Neuronal stem cell (in vitro differentiated cells): ENCODE measurements at regions not wholly inside any gene's neighbourhood (a gene's known extent, or its start where the extent isn't known, plus 50 kb on each side); places are given as distances from the start of the nearest gene placed in this dataset.
"Not testable (repeated sequence)": the region's sequence is repeated elsewhere in the genome, so short reads cannot be mapped to it uniquely, and the experiment has no call there.

Experiments
- DNase-seq: peaks from one replicate; pipeline ENCODE4 v3.0.0-alpha.2; 2013; ENCODE audit warnings: low spot score
- H2AFZ ChIP-seq: one replicate; pipeline ENCODE4 v1.6.1; 2013; ENCODE audit warnings: mild to moderate bottlenecking, low read length, inconsistent platforms
- H2AK5ac ChIP-seq: 2 replicates; pipeline ENCODE4 v1.6.1; 2013; ENCODE audit warnings: low read depth, mild to moderate bottlenecking, inconsistent platforms, low read length, moderate library complexity, mixed read lengths
- H2BK120ac ChIP-seq: 2 replicates; pipeline ENCODE4 v1.6.1; 2013; ENCODE audit warnings: low read depth, mild to moderate bottlenecking, inconsistent platforms, low read length, moderate library complexity, mixed read lengths
- H2BK12ac ChIP-seq: one replicate; pipeline ENCODE4 v1.6.1; 2013; ENCODE audit warnings: low read length, inconsistent platforms
- H2BK15ac ChIP-seq: 2 replicates; pipeline ENCODE4 v1.6.1; 2013; ENCODE audit warnings: mild to moderate bottlenecking, low read length, inconsistent platforms, mixed read lengths
- H2BK5ac ChIP-seq: one replicate; pipeline ENCODE4 v1.6.1; 2013; ENCODE audit warnings: inconsistent platforms, mild to moderate bottlenecking, low read length, moderate library complexity
- H3K14ac ChIP-seq: one replicate; pipeline ENCODE4 v1.6.1; 2013; ENCODE audit warnings: low read length, inconsistent platforms
- H3K18ac ChIP-seq: 2 replicates; pipeline ENCODE4 v1.6.1; 2013; ENCODE audit warnings: low read length, inconsistent platforms
- H3K23ac ChIP-seq: 2 replicates; pipeline ENCODE4 v1.6.1; 2013; ENCODE audit warnings: low read depth, mild to moderate bottlenecking, mixed read lengths, low read length, inconsistent platforms; ENCODE audit not compliant: poor library complexity
- H3K27ac ChIP-seq: replicated peaks from 3 replicates; pipeline ENCODE4 v1.5.1; 2013; ENCODE audit warnings: low read length, inconsistent platforms
- H3K27me3 ChIP-seq, 3 experiments: 2 replicates each; pipeline ENCODE4 v1.6.1; 2013; ENCODE audit warnings: low read length in 3 of 3, mild to moderate bottlenecking in 2 of 3, inconsistent platforms in 1 of 3, low read depth in 1 of 3, mixed read lengths in 1 of 3, moderate library complexity in 1 of 3; ENCODE audit not compliant: control insufficient read depth in 3 of 3, insufficient read depth in 3 of 3
- H3K36me3 ChIP-seq, 2 donors: replicated peaks in 1 of 2; 2 replicates each; pipeline ENCODE4 v1.6.1; 2013; ENCODE audit warnings: low read length in 2 of 2; ENCODE audit not compliant: control insufficient read depth in 2 of 2, insufficient read depth in 2 of 2
- H3K4ac ChIP-seq: 2 replicates; pipeline ENCODE4 v1.6.1; 2013; ENCODE audit warnings: inconsistent platforms, mild to moderate bottlenecking, low read length, moderate library complexity
- H3K4me1 ChIP-seq, 2 donors: 1 replicate in 1 of 2; 2 replicates in 1 of 2; pipeline ENCODE4 v1.6.1; 2013; ENCODE audit warnings: low read length in 2 of 2, low read depth in 1 of 2; ENCODE audit not compliant: control insufficient read depth in 2 of 2, insufficient read depth in 1 of 2
- H3K4me2 ChIP-seq: one replicate; pipeline ENCODE4 v1.6.1; 2013; ENCODE audit warnings: mild to moderate bottlenecking, low read length, inconsistent platforms; ENCODE audit not compliant: insufficient read depth, poor library complexity, severe bottlenecking
- H3K4me3 ChIP-seq, 2 donors: 2 replicates each; pipeline ENCODE4 v1.5.1; 2013; ENCODE audit warnings: low read length in 2 of 2, mild to moderate bottlenecking in 2 of 2, inconsistent platforms in 1 of 2, moderate library complexity in 1 of 2
- H3K79me1 ChIP-seq: one replicate; pipeline ENCODE4 v1.6.1; 2013; ENCODE audit warnings: low read depth, mild to moderate bottlenecking, inconsistent platforms, low read length, moderate library complexity
- H3K9ac ChIP-seq: one replicate; pipeline ENCODE4 v1.6.1; 2013; ENCODE audit warnings: mild to moderate bottlenecking, low read depth, low read length, inconsistent platforms; ENCODE audit not compliant: poor library complexity
- H3K9me3 ChIP-seq, 2 donors: replicated peaks in 1 of 2; 2 replicates each; pipeline versions ENCODE3 to v1.6.1; 2013; ENCODE audit warnings: low read length in 2 of 2, mild to moderate bottlenecking in 2 of 2, inconsistent platforms in 1 of 2, low read depth in 1 of 2, mixed read lengths in 1 of 2, moderate library complexity in 1 of 2; ENCODE audit not compliant: control insufficient read depth in 2 of 2, insufficient read depth in 1 of 2
- H4K8ac ChIP-seq: one replicate; pipeline ENCODE4 v1.6.1; 2013; ENCODE audit warnings: low read depth, mild to moderate bottlenecking, inconsistent platforms, low read length, moderate library complexity
- H4K91ac ChIP-seq: one replicate; pipeline ENCODE4 v1.6.1; 2013; ENCODE audit warnings: low read length, low read depth, mild to moderate bottlenecking, inconsistent platforms; ENCODE audit not compliant: poor library complexity
- WGBS, 2 donors: extraction: QIAGEN DNeasy Blood & Tissue Kit; methylation state at CpG; one replicate each; pipeline ENCODE4 v1.1.7; 2013; ENCODE audit warnings: missing lambda C conversion rate in 2 of 2, mixed read lengths in 1 of 2; ENCODE audit not compliant: insufficient read length in 2 of 2, insufficient replicate concordance in 1 of 2; ENCODE audit errors: extremely low coverage in 2 of 2; 5-methylcytosine and 5-hydroxymethylcytosine counted together

GRCh38 chr2:192544371-192544955 lies 349.7 kb upstream of the TMEFF2 start:
- H2AFZ ChIP-seq: peak overlapping the region; percentile 11
- WGBS, 2 donors: no CpG with 5 or more reads among the region's 4 CpGs
- H3K9ac ChIP-seq: no peak overlapping the region
- H3K4ac ChIP-seq: no peak overlapping the region
- no peak overlapping the region for H3K27ac ChIP-seq
- no peak overlapping the region for H4K8ac ChIP-seq
- H3K36me3 ChIP-seq: no peaks in the 10 kb centered on the region
- no peaks in the 10 kb centered on the region for H3K79me1 ChIP-seq
- H2BK15ac ChIP-seq: no peak overlapping the region
- H3K27me3 ChIP-seq: no peaks in the 10 kb centered on the region
- no peak overlapping the region for H3K18ac ChIP-seq
- no peaks in the 10 kb centered on the region for H3K4me1 ChIP-seq
- H2BK12ac ChIP-seq: no peak overlapping the region
- no peak overlapping the region for H3K4me2 ChIP-seq
- no peak overlapping the region for H2BK5ac ChIP-seq
- H3K23ac ChIP-seq: no peak overlapping the region
- H4K91ac ChIP-seq: no peak overlapping the region
- H2AK5ac ChIP-seq: no peak overlapping the region
- no peak overlapping the region for H2BK120ac ChIP-seq
- H3K4me3 ChIP-seq: no peak overlapping the region
- no peak overlapping the region for H3K14ac ChIP-seq
- DNase-seq: no peak
- H3K9me3 ChIP-seq: no peaks in the 10 kb centered on the region

DNA sequence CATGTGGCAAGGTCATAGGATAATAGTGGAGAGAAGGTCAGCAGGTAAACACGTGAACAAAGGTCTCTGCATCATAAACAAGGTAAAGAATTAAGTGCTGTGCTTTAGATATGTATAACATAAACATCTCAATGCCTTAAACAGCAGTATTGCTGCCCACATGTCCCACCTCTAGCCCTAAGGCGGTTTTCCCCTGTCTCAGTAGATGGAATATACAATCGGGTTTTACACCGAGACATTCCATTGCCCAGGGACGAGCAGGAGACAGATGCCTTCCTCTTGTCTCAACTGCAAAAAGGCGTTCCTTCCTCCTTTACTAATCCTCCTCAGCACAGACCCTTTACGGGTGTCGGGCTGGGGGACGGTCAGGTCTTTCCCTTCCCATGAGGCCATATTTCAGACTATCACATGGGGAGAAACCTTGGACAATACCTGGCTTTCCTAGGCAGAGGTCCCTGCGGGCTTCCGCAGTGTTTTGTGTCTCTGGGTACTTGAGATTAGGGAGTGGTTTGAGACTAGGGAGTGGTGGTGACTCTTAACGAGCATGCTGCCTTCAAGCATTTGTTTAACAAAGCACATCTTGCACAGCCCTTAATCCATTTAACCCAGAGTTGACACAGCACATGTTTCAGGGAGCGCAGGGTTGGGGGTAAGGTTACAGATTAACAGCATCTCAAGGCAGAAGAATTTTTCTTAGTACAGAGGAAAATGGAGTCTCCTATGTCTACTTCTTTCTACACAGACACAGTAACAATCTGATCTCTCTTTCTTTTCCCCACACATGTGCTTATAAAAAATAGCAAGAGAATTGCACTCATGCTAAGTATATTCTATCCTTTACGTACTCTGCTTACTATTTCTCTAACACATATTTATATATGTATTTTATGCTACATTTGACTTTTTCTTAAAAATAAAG lies 347.7 kb upstream of the TMEFF2 start:
- H3K9me3 ChIP-seq, H3K79me1 ChIP-seq, H4K8ac ChIP-seq, H3K23ac ChIP-seq, H3K36me3 ChIP-seq, H2BK15ac ChIP-seq, H2BK12ac ChIP-seq, H3K18ac ChIP-seq, H3K4me3 ChIP-seq, H3K9ac ChIP-seq, H2BK120ac ChIP-seq, H3K27ac ChIP-seq, H4K91ac ChIP-seq, H3K4ac ChIP-seq, H2BK5ac ChIP-seq, H3K14ac ChIP-seq, H3K27me3 ChIP-seq, H2AK5ac ChIP-seq, H3K4me1 ChIP-seq: not testable (repeated sequence)
- H3K4me2 ChIP-seq: peak overlapping the region; percentile 11
- WGBS, 2 donors: no CpG with 5 or more reads among the region's 14 CpGs
- peak overlapping the region; percentile 69 for H2AFZ ChIP-seq
- peak; percentile 14 for DNase-seq

- Histone ChIP-seq H3K9ac (no peak overlapping the region), H2AFZ (no peak overlapping the region), H2AK5ac (no peak overlapping the region), H2BK5ac (no peak overlapping the region), H3K4me2 (no peak overlapping the region), H3K36me3 (no peaks in the 10 kb centered on the region), H3K4me1 (no peaks in the 10 kb centered on the region), H3K23ac (no peak overlapping the region), H3K27ac (no peak overlapping the region), H3K27me3 (no peaks in the 10 kb centered on the region), H3K9me3 (no peaks in the 10 kb centered on the region), H2BK120ac (no peak overlapping the region), H4K8ac (no peak overlapping the region), H4K91ac (no peak overlapping the region), H2BK12ac (no peak overlapping the region), H2BK15ac (no peak overlapping the region), H3K14ac (no peak overlapping the region), H3K18ac (no peak overlapping the region), H3K4me3 (no peak overlapping the region), H3K4ac (no peak overlapping the region), H3K79me1 (no peaks in the 10 kb centered on the region)
- WGBS, 2 donors: no CpG with 5 or more reads among the region's 5 CpGs
- no peak for DNase-seq
Observed at GRCh38 chr2:192539306-192539705, 344.6 kb upstream of the TMEFF2 start.

- Histone ChIP-seq H3K23ac (no peak overlapping the region), H3K4me1 (no peaks in the 10 kb centered on the region), H3K79me1 (no peaks in the 10 kb centered on the region), H3K27me3 (no peaks in the 10 kb centered on the region), H3K4me3 (no peak overlapping the region), H4K91ac (no peak overlapping the region), H2BK15ac (no peak overlapping the region), H3K9me3 (no peaks in the 10 kb centered on the region), H2BK5ac (no peak overlapping the region), H3K36me3 (no peaks in the 10 kb centered on the region), H2AK5ac (no peak overlapping the region), H2AFZ (no peak overlapping the region), H2BK120ac (no peak overlapping the region), H3K14ac (no peak overlapping the region), H4K8ac (no peak overlapping the region), H3K4ac (no peak overlapping the region), H3K18ac (no peak overlapping the region), H2BK12ac (no peak overlapping the region), H3K27ac (no peak overlapping the region), H3K4me2 (no peak overlapping the region), H3K9ac (no peak overlapping the region)
- WGBS, 2 donors: no CpG with 5 or more reads among the region's 2 CpGs
- DNase-seq: no peak
Observed at GRCh38 chr2:192536922-192537624, 342.3 kb upstream of the TMEFF2 start.
